Trophoblast cell (in vitro differentiated cells and primary cell): ENCODE measurements at regions not wholly inside any gene's neighbourhood (a gene's known extent, or its start where the extent isn't known, plus 50 kb on each side); places are given as distances from the start of the nearest gene placed in this dataset.

ENCODE experiments used
- DNase-seq, 2 donors: peaks; one replicate each; pipeline ENCODE4 v3.0.0-alpha.2; 2016
- H2AFZ ChIP-seq: 2 replicates; pipeline ENCODE4 v1.6.1; 2013; ENCODE audit warnings: low read length, moderate library complexity, mild to moderate bottlenecking; ENCODE audit not compliant: insufficient read depth, poor library complexity
- H2AK5ac ChIP-seq: 2 replicates; pipeline ENCODE4 v1.6.1; 2013; ENCODE audit warnings: mild to moderate bottlenecking, low read length
- H2BK120ac ChIP-seq: 2 replicates; pipeline ENCODE4 v1.6.1; 2013; ENCODE audit warnings: low read length, mild to moderate bottlenecking, moderate library complexity; ENCODE audit not compliant: insufficient read depth, poor library complexity
- H2BK12ac ChIP-seq: 2 replicates; pipeline ENCODE4 v1.6.1; 2013; ENCODE audit warnings: mild to moderate bottlenecking, low read length, moderate library complexity
- H2BK5ac ChIP-seq: 2 replicates; pipeline ENCODE4 v1.6.1; 2013; ENCODE audit warnings: low read length, low read depth, moderate library complexity, mild to moderate bottlenecking; ENCODE audit not compliant: poor library complexity
- H3K14ac ChIP-seq: 2 replicates; pipeline ENCODE4 v1.6.1; 2013; ENCODE audit warnings: mild to moderate bottlenecking, low read length
- H3K18ac ChIP-seq: 2 replicates; pipeline ENCODE4 v1.6.1; 2013; ENCODE audit warnings: mild to moderate bottlenecking, low read length
- H3K23ac ChIP-seq: 2 replicates; pipeline ENCODE4 v1.6.1; 2013; ENCODE audit warnings: low read length
- H3K27ac ChIP-seq: 2 replicates; pipeline ENCODE4 v1.5.1; 2013; ENCODE audit warnings: low read depth, mild to moderate bottlenecking, inconsistent platforms, low read length, moderate library complexity
- H3K27me3 ChIP-seq: 2 replicates; pipeline ENCODE4 v1.6.1; 2013; ENCODE audit warnings: inconsistent platforms, mild to moderate bottlenecking, low read length, moderate library complexity; ENCODE audit not compliant: insufficient read depth
- H3K36me3 ChIP-seq, 2 experiments: 1 replicate in 1 of 2; 2 replicates in 1 of 2; pipeline ENCODE4 v1.6.1; 2013; ENCODE audit warnings: low read length in 2 of 2, mild to moderate bottlenecking in 2 of 2, moderate library complexity in 1 of 2; ENCODE audit not compliant: insufficient read depth in 2 of 2, control insufficient read depth in 1 of 2
- H3K4ac ChIP-seq: 2 replicates; pipeline ENCODE4 v1.6.1; 2013; ENCODE audit warnings: low read depth, mild to moderate bottlenecking, low read length, moderate library complexity
- H3K4me1 ChIP-seq, 2 experiments: 1 replicate in 1 of 2; 2 replicates in 1 of 2; pipeline ENCODE4 v1.6.1; 2013; ENCODE audit warnings: low read length in 2 of 2, mild to moderate bottlenecking in 2 of 2, moderate library complexity in 1 of 2; ENCODE audit not compliant: insufficient read depth in 2 of 2, control insufficient read depth in 1 of 2
- H3K4me2 ChIP-seq: 2 replicates; pipeline ENCODE4 v1.6.1; 2013; ENCODE audit warnings: inconsistent platforms, mild to moderate bottlenecking, low read length, moderate library complexity
- H3K4me3 ChIP-seq: 2 replicates; pipeline ENCODE4 v1.5.1; 2013; ENCODE audit warnings: mild to moderate bottlenecking, low read depth, low read length, inconsistent platforms
- H3K79me1 ChIP-seq: one replicate; pipeline ENCODE4 v1.6.1; 2013; ENCODE audit warnings: low read length
- H3K79me2 ChIP-seq: 2 replicates; pipeline ENCODE4 v1.6.1; 2013; ENCODE audit warnings: low read length, mild to moderate bottlenecking; ENCODE audit not compliant: control insufficient read depth, insufficient read depth, poor library complexity
- H3K9ac ChIP-seq: 2 replicates; pipeline ENCODE4 v1.6.1; 2013; ENCODE audit warnings: mild to moderate bottlenecking, low read length
- H3K9me3 ChIP-seq: 2 replicates; pipeline ENCODE4 v1.6.1; 2013; ENCODE audit warnings: low read depth, mild to moderate bottlenecking, control low read depth, inconsistent platforms, low read length; ENCODE audit not compliant: insufficient read depth
- H4K12ac ChIP-seq: 2 replicates; pipeline ENCODE4 v1.6.1; 2013; ENCODE audit warnings: low read depth, mild to moderate bottlenecking, low read length, moderate library complexity
- H4K8ac ChIP-seq: 2 replicates; pipeline ENCODE4 v1.6.1; 2013; ENCODE audit warnings: low read depth, mild to moderate bottlenecking, low read length, moderate library complexity
- H4K91ac ChIP-seq: one replicate; pipeline ENCODE4 v1.6.1; 2013; ENCODE audit warnings: low read depth, mild to moderate bottlenecking, low read length, moderate library complexity
- WGBS: extraction: QIAGEN DNeasy Blood & Tissue Kit; methylation state at CpG from one replicate; pipeline ENCODE4 v1.1.7; 2013; ENCODE audit warnings: missing lambda C conversion rate; ENCODE audit not compliant: insufficient read length, insufficient coverage; ENCODE audit errors: extremely low coverage; 5-methylcytosine and 5-hydroxymethylcytosine counted together

- Histone ChIP-seq H3K27me3 (no peaks in the 10 kb centered on the region), H3K4me1 (no peaks in the 10 kb centered on the region), H3K4ac (no peak overlapping the region), H2AFZ (no peak overlapping the region), H3K27ac (no peak overlapping the region), H3K4me2 (no peak overlapping the region), H3K4me3 (no peak overlapping the region), H3K23ac (no peak overlapping the region), H3K18ac (no peak overlapping the region), H3K9ac (no peak overlapping the region), H3K14ac (no peak overlapping the region), H4K91ac (no peak overlapping the region), H3K79me1 (no peaks in the 10 kb centered on the region), H2BK120ac (no peak overlapping the region), H4K8ac (no peak overlapping the region), H3K36me3 (no peaks in the 10 kb centered on the region), H2BK12ac (no peak overlapping the region), H4K12ac (no peak overlapping the region), H3K9me3 (no peaks in the 10 kb centered on the region), H2BK5ac (no peak overlapping the region), H2AK5ac (no peak overlapping the region), H3K79me2 (no peaks in the 10 kb centered on the region)
- DNase-seq = no peak
- no CpG with 5 or more reads among the region's 1 CpG for WGBS
Observed at GRCh38 chr2:221145396-221145795, 426.7 kb downstream of the EPHA4 start.

- H2BK5ac ChIP-seq = no peak overlapping the region
- H3K79me1 ChIP-seq = no peaks in the 10 kb centered on the region
- no peak overlapping the region for H3K4me2 ChIP-seq
- H3K4me3 ChIP-seq = no peak overlapping the region
- H3K18ac ChIP-seq = no peak overlapping the region
- no peak overlapping the region for H4K8ac ChIP-seq
- H3K9me3 ChIP-seq = peaks cover 2% of the 10 kb centered on the region
- H2BK12ac ChIP-seq = no peak overlapping the region
- no CpG with 5 or more reads among the region's 3 CpGs for WGBS
- H3K27me3 ChIP-seq = no peaks in the 10 kb centered on the region
- no peaks in the 10 kb centered on the region for H3K36me3 ChIP-seq
- DNase-seq = no peak
- H3K14ac ChIP-seq = no peak overlapping the region
- H3K79me2 ChIP-seq = no peaks in the 10 kb centered on the region
- H4K12ac ChIP-seq = no peak overlapping the region
- H3K4me1 ChIP-seq = no peaks in the 10 kb centered on the region
- no peak overlapping the region for H3K9ac ChIP-seq
- H3K27ac ChIP-seq = no peak overlapping the region
- H3K4ac ChIP-seq = no peak overlapping the region
- no peak overlapping the region for H2AK5ac ChIP-seq
- H4K91ac ChIP-seq = no peak overlapping the region
- H3K23ac ChIP-seq = no peak overlapping the region
- no peak overlapping the region for H2BK120ac ChIP-seq
- H2AFZ ChIP-seq = no peak overlapping the region
Observed at GRCh38 chr2:221153226-221153625, 418.9 kb downstream of the EPHA4 start.

- Histone ChIP-seq H3K79me1 (no peaks in the 10 kb centered on the region), H2AK5ac (no peak overlapping the region), H3K9ac (no peak overlapping the region), H2AFZ (no peak overlapping the region), H3K36me3 (no peaks in the 10 kb centered on the region), H3K9me3 (peaks cover 2% of the 10 kb centered on the region), H2BK5ac (no peak overlapping the region), H3K4ac (no peak overlapping the region), H3K27ac (no peak overlapping the region), H4K12ac (no peak overlapping the region), H4K91ac (no peak overlapping the region), H3K4me2 (no peak overlapping the region), H3K18ac (no peak overlapping the region), H3K14ac (no peak overlapping the region), H2BK12ac (no peak overlapping the region), H3K27me3 (no peaks in the 10 kb centered on the region), H3K4me3 (no peak overlapping the region), H2BK120ac (no peak overlapping the region), H3K23ac (no peak overlapping the region), H4K8ac (no peak overlapping the region), H3K79me2 (no peaks in the 10 kb centered on the region), H3K4me1 (no peaks in the 10 kb centered on the region)
- WGBS = no CpG with 5 or more reads among the region's 7 CpGs
- DNase-seq = no peak
Observed at GRCh38 chr2:221154176-221154575, 417.9 kb downstream of the EPHA4 start.

GRCh38 chr2:221156062-221156734, 415.9 kb downstream of the EPHA4 start:
- WGBS = no CpG with 5 or more reads among the region's 7 CpGs
- no peak for DNase-seq
- H3K4ac ChIP-seq = no peak overlapping the region

More at GRCh38 chr2:221156062-221156734, 415.9 kb downstream of the EPHA4 start:
- Histone ChIP-seq H3K36me3 (no peaks in the 10 kb centered on the region), H3K9me3 (no peaks in the 10 kb centered on the region), H3K79me1 (no peaks in the 10 kb centered on the region), H3K4me3 (no peak overlapping the region), H2BK12ac (no peak overlapping the region), H3K79me2 (no peaks in the 10 kb centered on the region), H4K12ac (no peak overlapping the region), H2BK120ac (no peak overlapping the region), H3K9ac (no peak overlapping the region), H3K18ac (no peak overlapping the region), H3K27ac (no peak overlapping the region), H4K91ac (no peak overlapping the region), H3K14ac (no peak overlapping the region), H2AK5ac (no peak overlapping the region), H3K27me3 (no peaks in the 10 kb centered on the region), H3K4me2 (no peak overlapping the region), H4K8ac (no peak overlapping the region), H3K23ac (no peak overlapping the region), H3K4me1 (no peaks in the 10 kb centered on the region), H2AFZ (no peak overlapping the region), H2BK5ac (no peak overlapping the region)
